Astrocyte (in vitro differentiated cells and primary cell): ENCODE measurements at regions not wholly inside any gene's neighbourhood (a gene's known extent, or its start where the extent isn't known, plus 50 kb on each side); places are given as distances from the start of the nearest gene placed in this dataset.

Source experiments
- DNase-seq: peaks from one replicate; pipeline ENCODE4 v3.0.0-alpha.2; 2010; ENCODE audit warnings: low read depth
- FAIRE-seq: peaks from 2 replicates; lab custom pipeline; 2011; peaks lifted over from hg19 to GRCh38; lab: Jason Lieb, UNC
- H2AFZ ChIP-seq: 2 replicates; pipeline ENCODE4 v1.6.0; 2012; ENCODE audit warnings: low read depth, low read length, inconsistent platforms
- H3K27ac ChIP-seq: 2 replicates; pipeline ENCODE4 v1.5.1; 2011; ENCODE audit warnings: low read depth, low read length, inconsistent platforms
- H3K27me3 ChIP-seq: 2 replicates; pipeline ENCODE4 v1.6.0; 2011; ENCODE audit warnings: low read length, inconsistent platforms; ENCODE audit not compliant: insufficient read depth
- H3K36me3 ChIP-seq: 2 replicates; pipeline ENCODE4 v1.5.1; 2011; ENCODE audit warnings: low read length, inconsistent platforms; ENCODE audit not compliant: insufficient read depth
- H3K4me1 ChIP-seq: 2 replicates; pipeline ENCODE4 v1.5.1; 2011; ENCODE audit warnings: low read length, inconsistent platforms; ENCODE audit not compliant: insufficient read depth
- H3K4me2 ChIP-seq: 2 replicates; pipeline ENCODE4 v1.6.0; 2012; ENCODE audit warnings: low read length, inconsistent platforms
- H3K4me3 ChIP-seq: 2 replicates; pipeline ENCODE4 v1.5.1; 2011; ENCODE audit warnings: low read depth, mild to moderate bottlenecking, low read length, inconsistent platforms; ENCODE audit not compliant: insufficient read depth
- H3K79me2 ChIP-seq: 2 replicates; pipeline ENCODE4 v1.6.0; 2012; ENCODE audit warnings: mild to moderate bottlenecking, low read length, inconsistent platforms; ENCODE audit not compliant: insufficient read depth
- H3K9ac ChIP-seq: 2 replicates; pipeline ENCODE4 v1.6.0; 2012; ENCODE audit warnings: mild to moderate bottlenecking, low read length, inconsistent platforms
- H3K9me3 ChIP-seq: 2 replicates; pipeline ENCODE4 v1.5.1; 2012; ENCODE audit warnings: low read depth, mild to moderate bottlenecking, low read length, inconsistent platforms; ENCODE audit not compliant: insufficient read depth
- H4K20me1 ChIP-seq: 2 replicates; pipeline ENCODE4 v1.6.0; 2012; ENCODE audit warnings: low read length, inconsistent platforms; ENCODE audit not compliant: insufficient read depth
- H3K27ac Mint-ChIP-seq: one replicate; pipeline ENCODE4 v1.8.0; 2021; ENCODE audit warnings: mild to moderate bottlenecking, mixed read lengths; ENCODE audit not compliant: unreplicated experiment
- H3K27me3 Mint-ChIP-seq: one replicate; pipeline ENCODE4 v1.8.0; 2021; ENCODE audit warnings: low read depth, mixed read lengths; ENCODE audit not compliant: unreplicated experiment
- H3K36me3 Mint-ChIP-seq: one replicate; pipeline ENCODE4 v1.8.0; 2021; ENCODE audit warnings: low read depth, mixed read lengths; ENCODE audit not compliant: unreplicated experiment
- H3K4me1 Mint-ChIP-seq: one replicate; pipeline ENCODE4 v1.8.0; 2021; ENCODE audit warnings: low read depth, mixed read lengths; ENCODE audit not compliant: unreplicated experiment
- H3K4me3 Mint-ChIP-seq: one replicate; pipeline ENCODE4 v1.8.0; 2021; ENCODE audit warnings: mild to moderate bottlenecking, moderate library complexity, mixed read lengths; ENCODE audit not compliant: unreplicated experiment
- H3K9me3 Mint-ChIP-seq: one replicate; pipeline ENCODE4 v1.8.0; 2021; ENCODE audit warnings: mild to moderate bottlenecking, mixed read lengths; ENCODE audit not compliant: unreplicated experiment
- EZH2 ChIP-seq: IDR thresholded peaks from 2 replicates; pipeline ENCODE4 v1.6.1; 2012; ENCODE audit warnings: mild to moderate bottlenecking, low read length, inconsistent platforms; ENCODE audit not compliant: insufficient read depth
- TF ChIP-seq, protein P1 (sequence below): IDR thresholded peaks from 2 replicates; pipeline ENCODE4 v1.5.1; 2011; ENCODE audit warnings: low read depth, mild to moderate bottlenecking, inconsistent platforms, low read length, moderate library complexity; ENCODE audit not compliant: insufficient read depth

DNA sequence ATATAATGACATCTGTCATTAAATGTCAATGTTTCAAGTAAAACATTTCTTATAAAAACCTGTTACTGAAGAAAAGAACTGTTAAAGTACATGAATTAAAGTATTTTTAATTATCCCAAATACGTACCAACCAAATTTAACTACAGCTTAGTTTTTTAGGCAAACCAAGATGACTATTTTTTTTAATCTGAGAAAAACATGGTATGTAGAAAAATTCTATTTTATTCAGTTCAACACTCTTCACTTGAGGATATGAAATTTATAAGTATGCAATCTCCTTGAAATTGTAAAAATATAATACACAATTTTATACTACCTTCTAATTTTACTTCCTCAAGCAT is 75.3 kb upstream of the IFNE start:
- H3K4me2 ChIP-seq = peak overlapping the region; percentile 90
- Mint-ChIP-seq H3K4me1 (peaks cover 18% of the 10 kb centered on the region), H3K27ac (peak overlapping the region; percentile 38), H3K9me3 (no peaks in the 10 kb centered on the region), H3K4me3 (peak overlapping the region; percentile 94), H3K27me3 (no peaks in the 10 kb centered on the region), H3K36me3 (no peaks in the 10 kb centered on the region)
- no peak for DNase-seq
- no peak overlapping the region for H2AFZ ChIP-seq
- no peak for FAIRE-seq
- no peaks in the 10 kb centered on the region for H3K27me3 ChIP-seq
- peak overlapping the region; percentile 96 for H3K4me3 ChIP-seq
- H3K9me3 ChIP-seq = no peaks in the 10 kb centered on the region
- peaks cover 4% of the 10 kb centered on the region for H3K36me3 ChIP-seq
- peaks cover 96% of the 10 kb centered on the region for H3K79me2 ChIP-seq
- peak overlapping the region; percentile 92 for H3K27ac ChIP-seq
- H3K9ac ChIP-seq = peak overlapping the region; percentile 98
- peaks cover 11% of the 10 kb centered on the region for H4K20me1 ChIP-seq
- peaks cover 14% of the 10 kb centered on the region for H3K4me1 ChIP-seq
- TF ChIP-seq, protein P1, sequence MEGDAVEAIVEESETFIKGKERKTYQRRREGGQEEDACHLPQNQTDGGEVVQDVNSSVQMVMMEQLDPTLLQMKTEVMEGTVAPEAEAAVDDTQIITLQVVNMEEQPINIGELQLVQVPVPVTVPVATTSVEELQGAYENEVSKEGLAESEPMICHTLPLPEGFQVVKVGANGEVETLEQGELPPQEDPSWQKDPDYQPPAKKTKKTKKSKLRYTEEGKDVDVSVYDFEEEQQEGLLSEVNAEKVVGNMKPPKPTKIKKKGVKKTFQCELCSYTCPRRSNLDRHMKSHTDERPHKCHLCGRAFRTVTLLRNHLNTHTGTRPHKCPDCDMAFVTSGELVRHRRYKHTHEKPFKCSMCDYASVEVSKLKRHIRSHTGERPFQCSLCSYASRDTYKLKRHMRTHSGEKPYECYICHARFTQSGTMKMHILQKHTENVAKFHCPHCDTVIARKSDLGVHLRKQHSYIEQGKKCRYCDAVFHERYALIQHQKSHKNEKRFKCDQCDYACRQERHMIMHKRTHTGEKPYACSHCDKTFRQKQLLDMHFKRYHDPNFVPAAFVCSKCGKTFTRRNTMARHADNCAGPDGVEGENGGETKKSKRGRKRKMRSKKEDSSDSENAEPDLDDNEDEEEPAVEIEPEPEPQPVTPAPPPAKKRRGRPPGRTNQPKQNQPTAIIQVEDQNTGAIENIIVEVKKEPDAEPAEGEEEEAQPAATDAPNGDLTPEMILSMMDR = no peak
- TF ChIP-seq EZH2 = no peak

DNA sequence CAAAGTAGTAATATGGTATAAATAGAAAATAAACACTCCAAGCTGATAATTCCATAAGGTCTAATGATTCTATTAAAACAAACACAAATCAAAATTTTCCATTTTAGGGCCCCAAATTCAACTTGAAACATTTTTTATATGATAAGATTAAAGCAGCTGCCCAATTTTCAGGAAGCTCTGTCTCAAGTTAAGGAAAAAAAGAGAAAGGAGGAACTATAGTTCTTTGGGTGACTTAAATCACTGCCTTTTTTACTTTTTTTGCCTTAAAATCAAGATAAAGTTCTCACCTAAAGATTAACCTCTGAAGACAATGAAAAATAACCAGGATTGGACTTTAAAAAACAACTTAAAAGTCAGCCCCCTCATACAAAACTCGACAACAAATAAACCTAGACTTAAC is 76.0 kb upstream of the IFNE start:
- peaks cover 4% of the 10 kb centered on the region for H4K20me1 ChIP-seq
- H3K36me3 Mint-ChIP-seq = no peaks in the 10 kb centered on the region
- peak overlapping the region; percentile 86 for H3K27ac Mint-ChIP-seq
- peaks cover 4% of the 10 kb centered on the region for H3K36me3 ChIP-seq
- H3K9ac ChIP-seq = peak overlapping the region; percentile 98
- no peaks in the 10 kb centered on the region for H3K27me3 Mint-ChIP-seq
- no peak for TF ChIP-seq EZH2
- TF ChIP-seq, protein P1 = no peak
- peaks cover 17% of the 10 kb centered on the region for H3K4me1 Mint-ChIP-seq
- H3K27ac ChIP-seq = peak overlapping the region; percentile 92
- H3K4me2 ChIP-seq = peak overlapping the region; percentile 90
- no peaks in the 10 kb centered on the region for H3K9me3 ChIP-seq
- no peaks in the 10 kb centered on the region for H3K9me3 Mint-ChIP-seq
- H3K4me3 Mint-ChIP-seq = peak overlapping the region; percentile 94
- peak overlapping the region; percentile 96 for H3K4me3 ChIP-seq
- H3K27me3 ChIP-seq = no peaks in the 10 kb centered on the region
- no peak overlapping the region for H2AFZ ChIP-seq
- DNase-seq (no peak), FAIRE-seq (peak; percentile 43)
- peaks cover 7% of the 10 kb centered on the region for H3K4me1 ChIP-seq
- H3K79me2 ChIP-seq = peaks cover 92% of the 10 kb centered on the region

DNA sequence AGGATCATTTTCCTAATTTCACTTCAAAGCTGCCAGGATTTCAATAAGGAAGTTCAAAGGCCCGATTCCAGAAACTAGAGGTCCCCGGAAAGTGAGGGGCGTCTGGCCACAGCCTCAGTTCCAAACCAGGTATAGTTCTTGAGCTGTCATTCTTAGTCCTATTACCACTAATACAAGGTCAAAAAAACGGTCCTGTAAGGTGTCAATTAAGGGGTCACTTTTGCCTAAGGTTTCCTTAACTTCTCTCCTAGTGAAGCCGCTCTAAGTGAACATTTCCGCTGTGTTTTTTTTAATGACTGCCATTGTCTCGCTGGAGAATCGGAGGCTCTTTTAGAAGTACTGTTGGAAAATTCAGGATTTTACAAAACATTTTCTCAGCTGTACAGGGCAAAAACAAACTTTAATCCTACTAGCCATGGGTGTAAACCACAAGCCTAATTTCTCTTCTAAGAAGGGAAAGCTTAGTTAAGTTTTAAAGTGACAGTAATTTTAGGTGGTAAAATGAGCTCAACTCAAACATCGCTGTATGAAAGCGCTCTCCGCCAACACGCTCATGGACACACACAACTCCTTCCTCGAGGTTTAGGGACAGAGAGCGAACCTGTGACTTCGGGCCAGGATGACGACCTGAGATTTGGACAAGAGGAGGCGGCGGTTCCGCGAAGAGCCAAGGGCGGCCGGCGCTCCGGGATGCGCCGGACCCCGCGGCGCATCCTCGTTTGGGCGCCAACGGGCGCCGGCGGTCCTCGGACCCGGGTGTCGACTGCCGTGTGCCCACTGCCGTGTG is 76.7 kb upstream of the IFNE start:
- H3K36me3 Mint-ChIP-seq = no peaks in the 10 kb centered on the region
- Histone ChIP-seq H3K4me2 (peak overlapping the region; percentile 90), H3K79me2 (peaks cover 92% of the 10 kb centered on the region), H3K4me3 (peak overlapping the region; percentile 96), H3K27ac (peak overlapping the region; percentile 92), H4K20me1 (peaks cover 4% of the 10 kb centered on the region), H2AFZ (peak overlapping the region; percentile 7), H3K9ac (peak overlapping the region; percentile 98), H3K27me3 (no peaks in the 10 kb centered on the region), H3K4me1 (peaks cover 7% of the 10 kb centered on the region), H3K9me3 (no peaks in the 10 kb centered on the region), H3K36me3 (no peaks in the 10 kb centered on the region)
- no peaks in the 10 kb centered on the region for H3K9me3 Mint-ChIP-seq
- DNase-seq = no peak
- FAIRE-seq = no peak
- H3K27me3 Mint-ChIP-seq = no peaks in the 10 kb centered on the region
- peaks cover 17% of the 10 kb centered on the region for H3K4me1 Mint-ChIP-seq
- peak overlapping the region; percentile 86 for H3K27ac Mint-ChIP-seq
- TF ChIP-seq, protein P1 = no peak
- no peak for TF ChIP-seq EZH2
- H3K4me3 Mint-ChIP-seq = peak overlapping the region; percentile 94
